ENCODE measurements at regions not wholly inside any gene's neighbourhood (a gene's known extent, or its start where the extent isn't known, plus 50 kb on each side); places are given as distances from the start of the nearest gene placed in this dataset.

DNA sequence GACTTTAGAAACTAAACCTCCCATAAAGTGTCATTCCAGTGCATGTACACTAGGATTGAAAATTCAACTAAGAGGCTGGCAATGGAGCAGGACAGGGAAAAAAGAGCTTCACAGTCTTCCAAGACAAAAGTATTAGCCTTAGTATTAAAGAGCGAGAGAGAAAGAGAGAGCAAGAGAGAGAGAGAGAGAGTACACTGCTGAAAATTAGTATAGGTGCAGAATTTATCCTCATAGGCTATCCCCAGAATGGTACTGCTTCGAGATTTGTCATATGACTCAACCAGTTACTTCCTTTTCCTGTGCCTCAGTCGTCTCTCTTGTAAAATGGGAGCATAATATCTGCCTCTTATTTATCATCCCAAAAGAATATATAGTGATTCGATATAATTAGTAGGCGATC is 543.2 kb upstream of the JARID2 start:
- TF ChIP-seq, protein P1, sequence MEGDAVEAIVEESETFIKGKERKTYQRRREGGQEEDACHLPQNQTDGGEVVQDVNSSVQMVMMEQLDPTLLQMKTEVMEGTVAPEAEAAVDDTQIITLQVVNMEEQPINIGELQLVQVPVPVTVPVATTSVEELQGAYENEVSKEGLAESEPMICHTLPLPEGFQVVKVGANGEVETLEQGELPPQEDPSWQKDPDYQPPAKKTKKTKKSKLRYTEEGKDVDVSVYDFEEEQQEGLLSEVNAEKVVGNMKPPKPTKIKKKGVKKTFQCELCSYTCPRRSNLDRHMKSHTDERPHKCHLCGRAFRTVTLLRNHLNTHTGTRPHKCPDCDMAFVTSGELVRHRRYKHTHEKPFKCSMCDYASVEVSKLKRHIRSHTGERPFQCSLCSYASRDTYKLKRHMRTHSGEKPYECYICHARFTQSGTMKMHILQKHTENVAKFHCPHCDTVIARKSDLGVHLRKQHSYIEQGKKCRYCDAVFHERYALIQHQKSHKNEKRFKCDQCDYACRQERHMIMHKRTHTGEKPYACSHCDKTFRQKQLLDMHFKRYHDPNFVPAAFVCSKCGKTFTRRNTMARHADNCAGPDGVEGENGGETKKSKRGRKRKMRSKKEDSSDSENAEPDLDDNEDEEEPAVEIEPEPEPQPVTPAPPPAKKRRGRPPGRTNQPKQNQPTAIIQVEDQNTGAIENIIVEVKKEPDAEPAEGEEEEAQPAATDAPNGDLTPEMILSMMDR (IDR thresholded peaks at IDR 0.05; ENCODE audit: low read length): no peak
- TF ChIP-seq EZH2 (optimal IDR thresholded peaks at IDR 0.05; ENCODE audit: low read depth, low read length) (no peak), EZH2phosphoT487 (IDR thresholded peaks at IDR 0.05; ENCODE audit: low read length) (no peak)
- Histone ChIP-seq H3K9me2 (replicated peaks; ENCODE audit: insufficient read depth, low read length) (no peaks in the 10 kb centered on the region), H3K27ac (ENCODE audit: low read length) (no peak overlapping the region), H3K4me3 (ENCODE audit: low read length) (no peak overlapping the region), H3K4me2 (ENCODE audit: low read depth, low read length) (no peak overlapping the region), H3K36me3 (replicated peaks; ENCODE audit: insufficient read depth, low read length) (no peaks in the 10 kb centered on the region), H3F3A (ENCODE audit: insufficient read depth, low read length) (no peaks in the 10 kb centered on the region), H3K9me3 (replicated peaks; ENCODE audit: insufficient read depth, low read length) (no peaks in the 10 kb centered on the region), H3K4me1 (ENCODE audit: low read length) (no peaks in the 10 kb centered on the region), H3K79me2 (ENCODE audit: low read length) (no peaks in the 10 kb centered on the region), H3K9ac (ENCODE audit: low read length) (no peak overlapping the region), H2AFZ (ENCODE audit: low read length) (no peak overlapping the region), H4K20me1 (ENCODE audit: insufficient read depth, low read length) (no peaks in the 10 kb centered on the region), H3K27me3 (replicated peaks; ENCODE audit: insufficient read depth, low read length) (no peaks in the 10 kb centered on the region)
- DNase-seq: no peak

DNA sequence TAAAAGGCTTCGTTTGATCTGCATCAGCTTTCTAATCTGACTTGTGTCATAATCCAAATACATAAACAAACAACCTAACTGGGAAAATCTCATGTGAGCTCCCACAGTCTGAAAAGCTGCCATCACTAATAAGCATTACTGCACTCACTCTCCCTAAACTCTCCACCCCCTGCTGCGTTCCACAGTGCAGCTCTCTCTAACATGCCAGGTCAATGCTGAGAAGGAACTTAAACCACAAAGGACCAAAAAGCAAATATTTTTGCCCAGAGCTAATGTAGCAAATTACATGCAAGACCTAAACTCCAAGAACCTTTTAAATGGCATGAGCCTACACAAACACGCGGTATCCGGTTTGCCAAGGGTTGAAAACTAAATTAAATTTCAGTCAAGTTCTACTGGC is 542.3 kb upstream of the JARID2 start:
- Histone ChIP-seq H2AFZ (ENCODE audit: low read length) (no peak overlapping the region), H3K27me3 (replicated peaks; ENCODE audit: insufficient read depth, low read length) (no peaks in the 10 kb centered on the region), H3K4me1 (ENCODE audit: low read length) (no peaks in the 10 kb centered on the region)

DNA sequence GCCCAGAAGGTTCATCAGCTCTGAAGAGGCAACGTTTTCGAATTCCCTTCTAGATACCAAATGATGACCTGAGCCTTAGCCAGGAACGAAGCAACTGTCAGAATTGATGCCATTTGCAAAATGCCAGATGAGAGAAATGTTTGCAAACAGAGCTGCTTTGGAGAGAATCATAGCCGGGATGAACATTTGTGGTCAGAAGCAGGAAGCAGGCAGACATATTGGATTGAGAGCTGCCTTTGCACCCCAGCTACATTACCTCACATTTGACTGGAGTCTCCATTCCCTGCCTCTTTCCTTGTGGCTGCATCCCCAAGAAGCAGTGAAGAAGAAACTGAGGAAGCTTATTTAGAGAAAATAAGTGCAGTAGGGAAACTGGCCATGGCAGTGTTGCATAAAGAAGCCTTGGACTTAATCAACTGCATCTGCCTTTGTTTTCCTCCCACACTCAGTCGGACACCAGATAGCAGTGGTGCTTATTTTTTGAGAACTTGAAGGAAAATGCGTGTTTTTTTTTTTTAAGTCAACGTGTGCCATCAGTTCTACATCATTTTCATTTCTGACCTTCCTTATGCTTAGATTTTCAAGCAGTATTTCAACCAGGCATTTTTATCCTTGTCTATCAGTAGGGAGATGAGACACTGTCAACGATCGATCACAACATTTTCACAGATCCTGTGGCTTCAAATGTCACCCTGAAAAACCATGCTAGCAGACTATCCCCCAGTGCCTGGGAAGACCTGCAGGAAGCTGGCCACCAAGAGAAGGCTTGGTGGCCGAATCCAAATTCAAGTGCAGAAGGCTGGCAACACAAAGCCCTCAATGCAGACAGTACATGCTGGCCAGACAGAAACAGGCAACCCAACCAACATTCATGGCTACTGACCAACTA is 541.2 kb upstream of the JARID2 start:
- Histone ChIP-seq H3K27ac (ENCODE audit: low read length) (no peak overlapping the region), H4K20me1 (ENCODE audit: insufficient read depth, low read length) (no peaks in the 10 kb centered on the region), H3K4me2 (ENCODE audit: low read depth, low read length) (no peak overlapping the region), H3K4me1 (ENCODE audit: low read length) (no peaks in the 10 kb centered on the region), H3K9ac (ENCODE audit: low read length) (no peak overlapping the region), H3K79me2 (ENCODE audit: low read length) (no peaks in the 10 kb centered on the region), H3K36me3 (replicated peaks; ENCODE audit: insufficient read depth, low read length) (no peaks in the 10 kb centered on the region), H2AFZ (ENCODE audit: low read length) (no peak overlapping the region), H3F3A (ENCODE audit: insufficient read depth, low read length) (no peaks in the 10 kb centered on the region), H3K27me3 (replicated peaks; ENCODE audit: insufficient read depth, low read length) (no peaks in the 10 kb centered on the region), H3K9me2 (replicated peaks; ENCODE audit: insufficient read depth, low read length) (no peaks in the 10 kb centered on the region), H3K9me3 (replicated peaks; ENCODE audit: insufficient read depth, low read length) (no peaks in the 10 kb centered on the region), H3K4me3 (ENCODE audit: low read length) (no peak overlapping the region)
- no peak for DNase-seq
- TF ChIP-seq, protein P1 (IDR thresholded peaks at IDR 0.05; ENCODE audit: low read length): no peak
- TF ChIP-seq EZH2 (optimal IDR thresholded peaks at IDR 0.05; ENCODE audit: low read depth, low read length): no peak
- TF ChIP-seq EZH2phosphoT487 (IDR thresholded peaks at IDR 0.05; ENCODE audit: low read length): no peak

More for the DNA sequence above, 542.3 kb upstream of the JARID2 start:
- Histone ChIP-seq H3K9me3 (replicated peaks; ENCODE audit: insufficient read depth, low read length) (no peaks in the 10 kb centered on the region), H3K27ac (ENCODE audit: low read length) (no peak overlapping the region), H3K9me2 (replicated peaks; ENCODE audit: insufficient read depth, low read length) (no peaks in the 10 kb centered on the region), H3K4me2 (ENCODE audit: low read depth, low read length) (no peak overlapping the region), H3K4me3 (ENCODE audit: low read length) (no peak overlapping the region), H3K9ac (ENCODE audit: low read length) (no peak overlapping the region), H3K36me3 (replicated peaks; ENCODE audit: insufficient read depth, low read length) (no peaks in the 10 kb centered on the region), H3F3A (ENCODE audit: insufficient read depth, low read length) (no peaks in the 10 kb centered on the region), H4K20me1 (ENCODE audit: insufficient read depth, low read length) (no peaks in the 10 kb centered on the region), H3K79me2 (ENCODE audit: low read length) (no peaks in the 10 kb centered on the region)
- TF ChIP-seq EZH2 (optimal IDR thresholded peaks at IDR 0.05; ENCODE audit: low read depth, low read length) (no peak), EZH2phosphoT487 (IDR thresholded peaks at IDR 0.05; ENCODE audit: low read length) (no peak)
- TF ChIP-seq, protein P1 (IDR thresholded peaks at IDR 0.05; ENCODE audit: low read length): no peak
- no peak for DNase-seq

Measured in MM.1S (cell line).